NCI-H187 treated with DMSO at 0.1 percent for 48 hours (cell line): ENCODE measurements at regions not wholly inside any gene's neighbourhood (a gene's known extent, or its start where the extent isn't known, plus 50 kb on each side); places are given as distances from the start of the nearest gene placed in this dataset.
"Not testable (repeated sequence)": the region's sequence is repeated elsewhere in the genome, so short reads cannot be mapped to it uniquely, and the experiment has no call there.

Experiments
- DNase-seq: peaks from one replicate; lab custom pipeline; 2025; lab: John Stamatoyannopoulos, UW

DNA sequence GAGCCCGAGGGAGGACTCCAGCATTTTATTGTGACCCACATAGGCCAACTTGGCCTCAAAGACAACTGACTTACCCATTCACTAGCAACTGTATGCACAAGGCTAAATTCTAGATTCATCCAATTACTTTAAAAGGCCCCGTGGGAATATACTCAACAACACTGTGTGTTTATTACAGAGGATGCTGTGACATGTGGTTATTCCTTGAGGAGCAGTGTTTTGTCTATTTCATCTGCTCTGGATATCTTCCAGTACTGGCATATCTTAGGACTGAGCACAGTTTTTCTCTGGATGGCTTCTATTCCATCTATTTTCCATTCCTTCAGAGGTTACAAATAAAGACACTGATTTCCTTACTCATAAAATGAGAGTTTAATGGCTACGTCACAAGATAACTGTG is 87.2 kb upstream of the KRAS start:
- no peak for DNase-seq

DNA sequence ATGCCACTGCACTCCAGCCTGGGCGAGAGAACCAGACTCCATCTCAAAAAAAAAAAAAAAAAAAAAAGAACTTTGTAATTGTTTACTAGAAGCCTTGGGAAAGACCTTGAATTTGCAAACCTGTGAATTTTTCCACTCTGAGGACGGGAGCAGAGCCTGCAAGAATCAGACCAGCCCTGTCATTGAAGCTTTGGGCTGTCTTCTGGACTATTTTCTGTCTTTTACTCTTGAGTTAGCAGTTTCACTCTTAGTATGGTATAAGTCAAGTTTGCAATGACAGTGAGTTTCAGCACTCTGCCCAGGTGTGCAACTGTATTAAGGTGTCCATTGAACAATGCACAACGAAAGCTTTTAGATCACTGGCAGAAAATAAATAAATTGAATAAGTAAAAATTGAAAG is 81.4 kb upstream of the KRAS start:
- no peak for DNase-seq

DNA sequence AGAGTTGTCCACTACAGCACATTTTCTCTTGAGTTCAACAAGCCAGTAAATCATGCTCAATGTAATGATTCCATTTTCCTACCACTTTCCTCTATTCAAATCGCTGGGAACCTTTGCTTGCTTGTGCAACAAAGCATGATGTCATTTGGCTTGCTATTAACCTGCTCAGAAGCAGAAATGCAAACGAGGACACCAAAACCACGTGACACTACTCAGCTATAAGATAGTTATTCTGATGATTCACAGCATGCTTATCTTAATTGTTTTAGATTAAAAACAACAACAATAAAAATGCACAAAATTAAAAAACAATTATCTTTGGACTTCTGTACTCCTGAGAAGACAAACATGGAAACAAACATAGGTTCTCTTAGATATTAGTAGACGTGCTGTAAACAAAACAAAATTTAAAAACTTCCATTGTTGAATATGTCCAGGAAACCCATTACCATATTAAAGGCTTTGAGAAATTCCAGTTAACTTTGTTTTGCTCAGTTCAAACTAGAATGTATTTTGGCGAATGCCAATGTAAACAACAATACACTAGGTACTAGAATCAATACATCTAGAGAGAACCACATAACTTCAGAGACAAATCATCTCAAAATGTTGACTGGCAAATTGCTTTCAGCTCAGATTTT is 77.5 kb upstream of the KRAS start:
- DNase-seq = no peak

DNA sequence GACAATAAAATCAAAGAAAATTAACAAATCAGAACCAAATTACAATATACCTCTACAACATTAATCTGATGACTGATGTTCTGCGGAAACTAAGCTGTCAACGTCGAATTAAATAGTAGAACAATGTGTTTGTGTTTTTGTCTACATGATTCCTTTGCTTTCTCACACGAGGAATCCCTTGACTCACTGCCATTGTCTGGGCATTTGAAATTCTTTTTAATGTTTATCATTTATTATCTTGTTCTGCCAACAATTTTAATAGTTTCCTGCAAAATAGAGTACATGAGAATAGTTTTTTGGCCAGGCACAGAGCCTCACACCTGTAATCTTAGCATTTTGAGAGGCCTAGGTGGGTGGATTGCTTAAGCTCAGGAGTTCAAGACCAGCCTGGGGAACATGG is 76.6 kb upstream of the KRAS start:
- DNase-seq = no peak

DNA sequence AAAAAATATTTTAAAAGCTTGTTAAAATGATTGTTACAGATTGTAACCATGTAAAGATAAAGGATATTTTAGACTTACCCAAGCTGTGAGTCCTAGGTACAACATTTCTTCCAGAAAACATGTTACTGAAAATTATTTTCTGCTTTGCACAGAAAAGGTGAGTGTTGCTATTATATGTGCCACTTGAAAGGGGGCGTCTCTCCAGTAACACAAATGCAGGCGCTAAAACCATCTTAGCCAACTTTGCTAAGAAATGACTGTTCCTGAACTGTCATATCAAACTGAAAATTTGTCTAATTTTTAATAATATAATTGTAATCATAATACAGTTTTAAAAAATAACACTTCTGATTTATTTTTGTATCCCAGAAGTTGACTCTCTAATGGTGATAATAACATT is 75.6 kb upstream of the KRAS start:
- no peak for DNase-seq

DNA sequence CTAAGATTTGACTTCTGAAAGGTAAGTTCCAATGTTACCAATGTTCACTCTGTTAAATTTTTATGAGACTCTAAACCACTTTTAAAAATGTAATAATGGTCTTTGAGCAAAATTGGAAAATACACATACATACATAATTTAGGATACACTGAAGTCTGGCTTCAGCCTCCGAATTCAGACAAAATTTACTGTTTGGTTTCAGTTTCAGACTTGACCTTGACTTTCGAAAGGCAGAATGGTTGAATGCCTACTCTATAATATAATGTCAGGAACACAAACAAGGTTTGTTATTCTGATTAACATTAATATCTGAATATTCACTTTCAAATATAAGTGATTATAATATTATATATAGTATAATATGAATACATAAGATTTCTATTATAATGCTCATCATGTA is 74.1 kb upstream of the KRAS start:
- DNase-seq = no peak

DNA sequence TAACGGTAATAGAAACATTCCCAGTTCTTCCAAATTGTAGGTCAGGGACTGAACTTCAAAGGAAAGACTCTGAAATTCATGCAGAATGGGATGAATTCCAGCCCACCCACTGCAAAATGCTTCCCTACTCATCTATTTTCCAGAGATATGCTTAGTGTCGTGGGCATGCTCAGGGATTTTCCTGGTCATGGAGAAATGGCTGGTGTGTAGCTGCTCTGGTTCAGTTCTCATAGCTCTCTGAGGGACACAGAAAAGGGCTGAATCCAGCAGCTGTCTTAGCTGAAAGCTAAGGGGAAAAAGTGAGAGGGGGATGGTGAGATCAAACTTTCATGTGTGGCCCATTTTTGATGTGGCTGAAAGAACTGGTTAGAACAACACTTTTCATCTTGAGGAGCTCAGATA is 72.9 kb upstream of the KRAS start:
- no peak for DNase-seq

DNA sequence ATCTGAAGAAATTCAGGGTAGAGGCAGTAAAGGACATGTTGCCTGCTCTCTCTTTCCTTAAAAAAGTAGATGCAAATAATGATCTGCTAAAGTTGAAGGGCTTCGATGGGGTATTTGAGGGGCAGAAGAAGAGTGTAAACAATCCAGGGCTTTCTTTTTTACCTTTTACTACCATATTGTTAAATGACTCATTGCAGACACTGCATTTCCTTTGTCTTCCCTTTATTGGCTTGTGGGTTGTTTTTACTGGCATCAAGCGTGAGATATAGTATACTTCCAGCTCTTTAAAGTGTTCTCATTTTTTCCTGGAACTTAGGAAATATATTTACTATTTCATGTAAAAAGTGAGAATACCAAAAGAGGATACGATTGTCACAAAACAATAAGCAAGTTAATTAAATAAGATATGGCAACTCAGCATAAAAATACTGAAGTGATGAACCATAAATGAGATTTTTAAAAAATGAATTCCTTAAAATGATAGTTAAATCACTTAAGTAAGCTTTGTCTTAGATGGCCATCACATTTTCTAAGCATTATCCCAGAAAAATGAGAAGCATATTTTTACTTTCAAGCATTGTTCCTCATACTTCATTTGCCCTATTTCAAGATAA is 72.3 kb upstream of the KRAS start:
- no peak for DNase-seq

DNA sequence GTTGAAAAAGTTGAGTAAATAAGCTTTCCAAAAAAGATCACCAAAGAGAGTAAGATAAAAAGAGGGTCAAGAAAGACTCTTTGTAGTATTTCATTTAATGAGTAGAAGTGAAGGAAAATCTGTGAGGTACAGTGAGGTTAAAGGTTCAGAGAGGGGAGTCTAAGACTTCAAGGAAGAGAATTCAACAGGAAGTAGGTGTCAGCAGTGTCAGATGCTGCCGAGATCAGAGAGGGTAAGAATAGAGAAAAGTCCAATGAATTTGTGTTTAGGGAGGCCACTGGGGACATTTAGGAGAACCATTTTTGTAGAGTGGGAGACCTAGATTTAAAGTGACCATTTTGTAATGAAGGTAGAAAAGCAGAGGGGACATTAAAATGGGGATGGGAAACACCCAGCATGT is 71.6 kb upstream of the KRAS start:
- DNase-seq = no peak

DNA sequence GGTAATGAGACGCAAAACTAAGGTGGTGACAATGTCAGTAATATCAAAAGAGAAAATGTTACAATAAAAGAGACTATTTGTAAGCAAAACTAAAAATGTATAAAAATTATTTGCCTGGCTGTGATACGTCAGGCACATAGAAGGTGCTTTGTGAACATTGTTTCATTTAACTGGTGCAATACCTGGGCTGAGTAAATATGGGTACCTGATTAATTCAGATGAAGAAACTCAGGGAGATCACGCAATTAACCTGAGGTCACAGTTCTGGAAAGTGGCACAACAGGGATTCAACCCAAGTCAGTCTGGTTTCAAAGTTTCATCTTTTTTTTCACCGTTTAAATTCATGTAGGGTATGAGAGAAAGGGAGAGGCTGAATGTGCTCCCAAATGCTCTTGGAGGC is 71.0 kb upstream of the KRAS start:
- no peak for DNase-seq

DNA sequence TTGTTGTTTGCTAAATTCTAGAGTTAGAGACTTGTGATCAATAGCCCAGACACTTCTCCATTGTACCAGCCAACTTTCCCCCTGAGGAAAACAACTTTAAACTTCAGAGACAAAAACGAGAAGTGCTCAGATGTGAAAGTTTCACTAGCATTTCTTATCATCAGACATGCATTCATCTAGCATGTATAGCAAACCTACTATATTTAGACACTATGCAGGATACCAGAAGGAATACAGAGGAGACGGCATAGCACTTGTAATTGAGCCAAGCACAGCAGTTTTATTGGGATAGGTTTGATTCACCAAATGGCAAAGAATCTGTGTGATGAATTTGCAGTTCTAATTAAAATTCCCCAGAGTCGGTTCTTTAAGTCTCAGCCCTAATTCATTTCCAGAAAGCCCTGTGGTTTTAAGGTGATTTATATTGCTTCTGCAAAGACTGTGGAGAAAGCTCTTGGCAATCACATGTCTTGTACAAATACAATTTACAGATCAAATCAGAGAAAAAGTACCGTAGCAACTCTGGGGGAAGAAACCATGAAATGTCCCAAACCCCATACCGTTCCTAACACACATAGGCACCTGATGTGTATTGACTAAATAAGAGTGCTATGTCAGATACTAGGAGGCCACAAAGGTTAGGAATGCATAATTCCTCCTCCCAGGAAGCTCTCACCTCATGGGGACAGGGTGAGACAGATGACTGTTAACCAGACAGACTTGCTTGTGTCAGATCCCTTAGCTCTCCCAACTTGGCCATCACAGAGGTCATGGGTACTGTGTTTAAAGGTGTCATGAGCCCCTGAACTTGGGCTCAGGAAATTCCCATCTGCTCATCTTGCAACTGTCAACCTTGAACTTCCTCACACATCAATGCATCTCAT is 69.6 kb upstream of the KRAS start:
- no peak for DNase-seq

DNA sequence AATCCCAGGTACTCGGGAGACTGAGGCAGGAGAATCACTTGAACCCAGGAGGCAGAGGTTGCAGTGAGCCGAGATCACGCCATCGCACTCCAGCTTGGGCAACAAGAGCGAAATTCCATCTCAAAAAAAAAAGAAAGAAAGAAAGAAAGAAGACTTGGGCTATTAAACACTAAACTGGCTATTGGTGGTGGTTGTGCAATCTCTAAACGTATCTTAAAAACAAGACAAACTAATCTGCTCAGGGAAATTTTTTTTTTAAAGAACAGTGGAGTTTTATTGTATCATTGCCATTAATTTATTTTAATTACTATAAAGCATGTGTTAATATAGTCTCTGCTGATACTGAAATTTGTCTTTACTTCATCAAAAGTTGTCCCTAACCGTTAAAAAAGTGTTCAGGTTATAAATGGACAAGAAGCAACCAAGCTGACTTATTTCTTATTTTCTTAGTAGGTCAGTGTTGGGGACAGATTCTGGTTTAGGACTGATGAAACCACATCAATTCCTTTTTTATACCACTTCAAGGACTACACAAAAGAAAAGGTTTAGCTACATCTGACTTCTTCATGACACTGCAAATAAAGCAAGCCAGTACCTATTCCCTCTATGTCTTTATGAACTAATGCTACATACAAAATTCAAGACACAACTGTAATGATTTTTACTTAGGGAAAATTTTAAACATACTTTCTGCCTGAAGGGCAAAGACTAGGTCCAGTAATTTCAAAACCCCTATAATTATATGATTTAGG is 68.7 kb upstream of the KRAS start:
- DNase-seq = no peak

DNA sequence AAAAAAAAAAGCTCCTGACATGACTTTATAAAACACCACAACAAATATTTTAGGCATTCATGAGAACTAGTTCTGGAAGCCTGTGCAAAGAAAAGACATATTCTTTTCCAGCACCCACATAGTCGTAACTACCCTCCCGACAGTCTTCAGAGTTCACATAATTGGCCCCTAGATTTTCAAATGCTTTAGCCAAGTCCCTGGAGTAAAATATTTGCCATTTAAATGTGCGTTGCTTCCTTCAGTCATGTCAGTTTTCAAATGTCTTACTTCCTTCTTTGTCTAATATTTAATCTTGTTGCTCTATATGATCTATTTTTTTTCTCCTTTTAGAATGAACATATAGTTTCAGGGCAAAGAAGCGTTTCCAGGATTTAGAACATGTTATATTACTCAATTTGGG is 66.8 kb upstream of the KRAS start:
- no peak for DNase-seq

DNA sequence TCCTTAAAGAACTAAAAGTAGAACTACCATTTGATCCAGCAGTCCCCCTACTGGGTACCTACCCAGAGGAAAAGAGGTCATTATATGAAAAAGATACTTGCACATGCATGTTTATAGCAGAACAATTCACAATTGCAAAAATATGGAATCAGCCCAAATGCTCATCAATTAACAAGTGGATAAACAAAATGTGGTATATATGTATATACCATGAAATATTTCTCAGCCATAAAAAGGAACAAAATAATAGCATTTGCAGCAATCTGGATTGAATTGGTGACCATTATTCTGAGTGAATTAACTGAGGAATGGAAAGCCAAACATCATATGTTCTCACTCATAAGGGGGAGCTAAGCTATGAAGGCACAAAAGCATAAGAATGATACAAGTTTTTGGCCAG is 64.7 kb upstream of the KRAS start:
- DNase-seq = no peak

DNA sequence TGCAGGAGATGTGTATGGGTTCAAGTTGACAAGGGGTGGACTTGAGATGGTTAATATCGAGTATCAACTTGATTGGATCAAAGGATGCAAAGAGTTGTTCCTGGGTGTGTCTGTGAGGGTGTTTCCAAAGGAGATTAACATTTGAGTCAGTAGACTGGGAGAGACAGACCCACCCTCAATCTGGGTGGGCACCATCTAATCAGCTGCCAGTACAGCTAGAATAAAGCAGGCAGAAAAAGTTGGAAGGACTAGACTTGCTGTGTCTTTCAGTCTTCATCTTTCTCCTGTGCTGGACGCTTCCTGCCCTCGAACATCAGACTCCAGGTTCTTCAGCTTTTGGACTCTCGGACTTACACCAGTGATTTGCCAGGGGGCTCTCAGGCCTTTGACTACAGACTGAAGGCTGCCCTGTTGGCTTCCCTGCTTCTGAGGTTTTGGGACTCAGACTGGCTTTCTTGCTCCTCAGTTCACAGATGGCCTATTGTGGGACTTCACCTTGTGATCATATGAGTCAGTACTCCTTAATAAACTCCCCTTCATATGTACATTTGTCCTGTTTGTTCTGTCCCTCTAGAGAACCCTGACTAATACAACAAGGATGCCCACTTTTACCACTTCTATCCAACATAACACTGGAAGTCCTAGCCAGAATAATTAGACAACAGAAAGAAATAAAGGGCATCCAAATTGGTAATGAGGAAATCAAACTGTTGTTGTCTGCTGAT is 62.7 kb upstream of the KRAS start:
- DNase-seq = not testable (repeated sequence)

DNA sequence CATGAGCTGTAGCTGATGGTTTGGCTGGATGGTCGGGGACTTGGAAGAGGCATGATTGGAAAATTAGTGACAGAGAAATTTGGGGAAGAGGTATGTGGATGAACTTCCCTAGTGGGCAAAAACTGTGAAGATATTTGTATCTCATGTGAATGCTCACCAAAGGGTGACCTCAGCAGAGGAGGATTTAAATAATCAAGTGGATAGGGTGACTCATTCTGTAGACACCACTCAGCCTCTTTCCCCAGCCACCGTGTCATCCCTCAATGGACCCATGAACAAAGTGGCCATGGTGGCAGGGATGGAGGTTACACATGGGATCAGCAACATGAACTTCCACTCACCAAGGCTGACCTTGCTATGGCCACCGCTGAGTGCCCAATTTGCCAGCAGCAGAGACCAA is 60.8 kb upstream of the KRAS start:
- DNase-seq = no peak

DNA sequence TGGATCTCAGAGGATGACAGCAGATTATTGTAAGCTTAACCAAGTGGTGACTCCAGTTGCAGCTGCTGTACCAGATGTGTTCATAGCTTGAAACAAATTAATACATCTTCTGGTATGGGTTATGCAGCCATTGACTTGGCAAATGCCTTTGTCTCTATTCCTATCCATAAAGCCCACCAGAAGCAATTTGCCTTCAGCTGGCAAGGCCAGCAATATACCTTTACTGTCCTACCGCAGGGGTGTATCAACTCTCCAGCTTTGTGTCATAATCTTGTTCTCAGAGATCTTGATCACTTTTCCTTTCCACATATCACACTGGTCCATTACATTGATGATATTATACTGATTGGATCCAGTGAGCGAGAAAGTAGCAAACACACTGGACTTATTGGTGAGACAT is 59.3 kb upstream of the KRAS start:
- not testable (repeated sequence) for DNase-seq

DNA sequence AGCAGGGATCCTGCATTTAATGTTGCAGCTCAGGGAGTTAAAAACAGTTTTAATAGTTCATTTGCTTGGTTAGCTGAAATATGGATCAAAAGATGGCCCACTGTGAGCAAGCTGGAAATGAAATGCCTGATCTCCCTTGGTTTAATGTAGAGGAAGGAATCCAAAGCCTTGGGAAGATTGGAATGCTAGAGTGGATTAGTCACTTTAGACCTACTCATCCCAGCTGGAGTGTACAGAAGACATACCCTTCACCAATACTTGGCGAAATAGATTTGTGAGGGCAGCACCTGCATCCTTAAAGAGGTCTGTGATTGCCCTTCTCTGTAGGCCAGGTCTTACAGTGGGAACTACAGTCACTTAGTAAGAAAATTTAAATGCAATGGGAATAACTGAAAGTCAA is 58.0 kb upstream of the KRAS start:
- DNase-seq = no peak

DNA sequence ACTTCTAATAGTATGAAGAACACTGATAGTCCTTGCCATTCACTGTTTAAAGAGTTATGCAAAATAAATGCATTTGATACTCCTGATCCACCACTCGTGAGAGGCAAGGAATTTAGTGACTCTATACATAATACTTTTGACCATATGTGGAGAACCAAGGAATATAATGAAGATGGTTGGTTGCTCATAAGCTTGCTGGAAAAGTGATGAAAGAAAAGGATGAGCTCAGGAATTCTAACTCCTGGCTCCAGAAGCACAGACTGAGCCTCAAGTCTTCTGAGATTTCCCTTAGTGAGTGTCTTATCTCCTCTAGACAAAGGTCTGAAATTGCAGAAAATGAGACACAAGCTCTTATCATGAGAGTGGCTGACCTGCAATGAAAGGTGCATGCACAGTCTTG is 57.1 kb upstream of the KRAS start:
- DNase-seq = no peak

DNA sequence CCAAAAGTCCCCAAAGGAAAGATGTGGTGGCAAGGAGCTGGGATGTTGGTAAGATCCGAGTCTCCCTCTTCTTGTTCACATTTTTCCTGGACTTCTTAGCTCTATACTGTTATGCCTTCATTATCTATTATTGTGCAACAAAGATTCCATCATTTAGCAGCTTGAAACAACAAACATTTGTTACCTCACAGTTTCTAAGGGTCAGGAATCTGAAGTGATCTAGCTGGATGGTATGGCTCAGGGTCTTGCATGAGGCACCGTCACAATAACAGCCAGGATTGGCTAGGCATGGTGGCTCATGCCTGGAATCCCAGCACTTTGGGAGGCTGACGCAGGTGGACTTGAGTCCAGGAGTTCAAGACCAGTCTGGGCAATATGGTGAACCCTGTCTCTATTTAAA is 51.1 kb upstream of the KRAS start:
- DNase-seq = no peak
